CD4-positive, alpha-beta T cell treated with Interferon gamma for 1 hour (primary cell): ENCODE measurements at regions not wholly inside any gene's neighbourhood (a gene's known extent, or its start where the extent isn't known, plus 50 kb on each side); places are given as distances from the start of the nearest gene placed in this dataset.
A peak's percentile ranks its signal among the peaks of the same experiment; 100 is the strongest.

Experiments
- DNase-seq: peaks from one replicate; pipeline ENCODE4 v3.0.0-alpha.2; 2020

DNA sequence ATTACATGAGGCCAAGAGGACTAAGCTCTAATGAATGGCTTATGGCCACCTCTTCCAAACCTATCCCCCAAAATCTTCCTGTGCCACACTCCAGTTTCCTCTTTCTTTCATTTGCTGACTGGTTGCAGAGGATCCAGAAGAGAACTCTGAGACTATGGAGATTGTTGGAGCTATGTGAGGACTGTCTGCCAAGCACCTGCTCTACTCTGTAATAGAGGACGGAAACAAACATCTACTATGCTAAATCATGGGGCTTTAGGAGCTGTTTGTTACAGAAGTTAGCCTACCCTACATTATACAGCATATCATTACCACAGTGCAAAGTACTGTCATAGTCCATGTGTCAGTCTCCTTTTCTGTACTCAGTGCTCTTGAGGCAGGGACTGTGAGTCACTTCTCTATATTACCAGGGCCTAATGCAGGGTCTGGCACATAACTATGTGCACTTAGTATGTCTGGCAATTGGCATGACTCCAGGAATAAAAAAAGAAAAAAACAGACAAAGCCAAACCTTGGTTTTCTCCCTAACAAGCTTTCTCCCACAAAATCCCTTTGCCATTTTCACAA lies 95.1 kb downstream of the RPAP3 start:
- DNase-seq: no peak

DNA sequence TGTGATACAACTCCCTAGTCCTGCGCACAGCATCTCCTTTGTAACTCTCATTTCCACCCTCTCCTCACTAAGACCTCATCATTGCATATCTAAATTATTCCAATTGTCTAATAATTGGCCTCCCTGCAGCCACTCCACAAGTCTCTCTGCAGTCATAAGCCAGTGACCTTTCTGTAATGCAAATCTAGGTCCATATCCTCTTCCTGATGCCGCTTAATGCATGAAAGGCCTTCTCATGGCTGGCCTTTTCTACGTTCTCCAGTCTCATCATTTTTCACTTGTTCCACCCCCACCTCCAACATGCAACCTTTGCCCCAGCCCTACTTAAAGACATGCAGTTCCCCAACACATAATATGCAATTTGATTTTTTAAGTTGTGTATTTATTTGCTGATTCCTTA lies 96.0 kb downstream of the RPAP3 start:
- no peak for DNase-seq

DNA sequence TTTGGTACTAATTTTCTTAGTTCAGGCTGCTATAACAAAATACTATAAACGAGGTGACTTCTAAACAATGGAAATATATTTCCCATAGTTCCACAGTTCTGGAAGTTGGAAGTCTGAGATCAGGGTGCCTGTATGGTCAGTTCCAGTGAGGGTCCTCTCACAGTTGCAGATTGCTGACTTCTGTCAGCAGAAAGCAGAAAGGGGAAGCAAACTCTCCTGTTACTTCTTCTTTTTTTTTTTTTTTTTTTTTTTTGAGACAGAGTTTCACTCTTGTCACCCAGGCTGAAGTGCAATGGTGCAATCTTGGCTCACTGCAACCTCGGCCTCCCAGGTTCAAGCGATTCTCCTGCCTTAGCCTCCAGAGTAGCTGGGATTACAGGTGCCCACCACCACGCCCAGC lies 97.2 kb downstream of the RPAP3 start:
- DNase-seq: peak; percentile 2

DNA sequence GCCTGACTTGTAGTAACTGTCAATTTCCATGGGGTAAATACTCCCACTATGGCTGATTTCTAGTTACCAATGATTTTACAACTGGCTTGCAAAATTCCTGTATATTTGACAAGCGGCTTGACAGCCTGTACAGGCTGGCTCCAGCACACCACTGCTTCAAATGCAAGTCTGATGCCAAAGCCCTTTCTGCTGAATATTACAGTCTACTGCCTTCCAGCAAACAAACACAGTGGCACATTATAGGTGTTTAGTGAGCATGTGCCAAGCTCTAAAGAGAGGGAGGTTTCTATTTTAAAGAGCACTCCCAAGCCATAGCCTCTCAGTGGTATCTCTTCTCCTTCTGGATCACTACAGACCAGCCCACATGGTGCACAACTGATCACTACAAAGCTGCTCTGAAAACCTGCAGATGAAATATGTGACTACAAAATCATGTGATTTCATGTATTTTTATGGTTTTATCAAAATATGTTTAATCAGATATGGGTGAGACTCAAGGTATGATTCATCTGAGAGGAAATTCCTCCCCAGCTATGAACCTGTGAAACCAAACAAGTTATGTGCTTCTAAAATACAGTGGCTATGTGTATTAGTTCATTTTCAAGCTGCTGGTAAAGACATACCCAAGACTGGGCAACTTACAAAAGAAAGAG lies 101.5 kb downstream of the RPAP3 start:
- DNase-seq: no peak

DNA sequence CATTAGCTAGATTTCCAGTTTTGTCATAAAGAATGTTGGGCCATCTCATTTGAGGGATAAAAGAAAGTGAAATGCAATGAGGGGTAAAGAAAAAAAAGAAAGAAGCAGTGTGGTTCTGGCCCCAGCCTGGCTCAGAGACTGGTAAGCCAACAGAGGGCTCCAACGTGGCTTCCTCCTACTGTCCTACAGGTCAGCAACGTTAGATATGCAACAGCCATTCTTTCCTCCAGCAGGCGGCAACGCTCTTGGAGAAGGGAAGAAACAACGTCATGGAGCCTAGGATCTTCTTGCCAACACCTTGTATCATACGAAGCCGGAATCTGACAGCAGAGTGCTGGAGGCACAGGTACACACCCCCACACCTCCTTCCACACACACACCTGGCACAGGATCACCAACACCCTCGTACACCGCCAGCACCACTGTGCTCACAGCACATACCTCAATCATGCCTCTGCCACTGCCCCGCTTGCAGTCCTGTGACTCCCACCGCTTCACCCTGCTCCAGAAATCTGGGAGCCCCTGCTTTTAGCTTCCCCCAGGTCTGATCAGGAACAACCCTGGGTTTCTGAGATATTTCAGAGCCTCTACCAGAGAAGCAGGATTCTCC lies 102.8 kb downstream of the RPAP3 start:
- DNase-seq: no peak

DNA sequence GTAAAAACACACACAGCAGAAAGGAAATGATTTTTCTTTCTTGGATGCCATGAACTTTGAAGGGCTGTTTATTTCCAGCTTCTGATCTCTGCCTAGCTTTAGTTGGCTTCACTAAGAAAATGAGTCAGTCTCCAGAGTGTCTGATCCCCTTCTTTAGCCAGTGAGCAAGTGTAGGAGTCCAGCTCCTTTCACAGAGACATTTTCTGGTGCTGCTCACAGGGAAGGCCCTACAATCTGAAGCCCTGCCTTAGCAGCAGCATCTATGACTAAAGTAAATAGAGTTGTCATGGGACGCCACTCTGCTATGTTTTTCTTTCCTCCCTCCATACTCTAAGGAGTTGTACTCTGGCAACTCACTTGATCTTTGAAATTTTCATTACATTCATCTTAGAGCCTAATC lies 103.5 kb downstream of the RPAP3 start:
- no peak for DNase-seq

DNA sequence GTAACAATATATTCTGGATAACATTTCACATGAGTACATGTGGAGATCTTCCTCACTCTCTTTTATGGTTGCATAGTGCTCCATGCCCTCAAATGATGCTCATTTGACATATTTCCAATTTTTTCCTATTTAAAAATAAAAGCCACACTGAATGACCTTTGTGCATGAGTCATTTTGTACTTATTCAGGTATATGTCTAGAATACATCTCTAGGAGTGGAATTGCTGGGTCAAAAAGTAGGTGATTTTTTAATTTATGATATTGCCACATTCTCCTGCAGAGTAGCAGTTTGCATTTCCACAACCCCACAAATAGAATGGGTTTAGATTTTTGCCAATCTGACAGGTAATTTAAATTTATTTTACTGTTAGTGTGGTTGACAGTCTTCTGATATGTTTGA lies 104.8 kb downstream of the RPAP3 start:
- no peak for DNase-seq

DNA sequence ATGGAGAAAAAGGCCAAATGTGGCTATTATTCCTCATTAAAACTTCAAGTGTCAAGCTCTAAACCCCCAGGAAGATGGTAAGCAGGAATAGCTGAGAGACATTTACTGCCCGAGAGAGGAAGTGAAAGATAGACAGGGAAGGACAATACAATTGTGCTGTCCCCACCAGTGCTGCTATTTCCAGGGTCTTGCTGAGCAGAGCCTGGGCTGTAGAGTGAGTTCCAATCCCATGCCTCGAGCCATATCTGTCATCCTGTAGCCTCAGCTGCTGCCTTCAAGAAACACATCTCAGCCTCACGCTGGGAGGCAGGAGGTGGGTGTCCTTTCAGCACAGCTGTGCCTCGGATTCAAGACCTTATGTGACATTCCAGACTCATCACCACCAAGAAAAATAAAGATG lies 114.0 kb downstream of the RPAP3 start:
- DNase-seq: no peak

DNA sequence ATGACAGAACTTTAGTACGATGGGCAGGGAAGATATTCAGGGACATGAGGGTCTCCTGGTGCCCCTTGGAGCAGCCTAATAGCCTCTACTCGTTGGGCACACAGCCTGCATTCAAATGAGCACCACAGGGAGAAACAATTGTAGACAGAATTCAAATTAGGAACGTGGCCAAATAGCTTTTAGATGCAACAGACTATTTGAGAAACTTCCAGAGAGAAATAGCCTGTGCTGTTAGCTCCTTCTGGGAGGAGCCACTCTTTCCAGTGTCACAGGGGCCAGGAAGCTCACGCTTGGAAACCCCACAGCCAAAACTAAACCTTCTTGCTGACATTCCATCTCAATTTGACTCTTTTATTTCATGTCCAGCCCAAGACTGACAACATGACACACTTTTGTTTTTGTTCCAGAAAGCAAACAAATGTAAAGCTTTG lies 114.5 kb downstream of the RPAP3 start:
- DNase-seq: no peak

DNA sequence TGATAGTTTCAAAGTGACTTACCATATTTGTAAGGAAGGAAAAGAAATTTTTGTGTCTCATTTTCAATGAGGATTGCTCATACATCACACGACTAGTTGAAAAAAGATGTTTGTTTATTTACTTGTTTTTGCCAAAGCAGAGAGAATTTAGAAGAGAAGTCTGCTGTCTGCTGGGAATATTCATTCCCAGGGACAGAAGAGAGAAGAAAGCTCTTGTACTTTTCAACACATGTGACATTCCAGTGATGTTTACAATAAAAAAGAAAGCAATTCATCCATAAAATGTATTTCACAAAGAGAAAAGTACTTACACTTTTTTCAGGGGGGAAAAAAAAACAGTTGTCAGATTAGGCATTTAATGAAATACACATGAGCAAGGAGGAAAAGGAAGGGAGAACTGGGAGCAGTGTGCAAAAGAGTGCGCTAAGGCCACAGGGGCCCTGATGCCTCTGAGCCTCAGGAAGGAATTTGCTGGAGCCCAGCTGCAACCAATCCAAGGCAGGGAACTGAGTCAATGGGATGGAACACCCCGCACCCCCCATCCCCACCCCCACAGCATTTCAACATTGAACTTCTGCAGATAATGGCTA lies 115.0 kb downstream of the RPAP3 start:
- no peak for DNase-seq

DNA sequence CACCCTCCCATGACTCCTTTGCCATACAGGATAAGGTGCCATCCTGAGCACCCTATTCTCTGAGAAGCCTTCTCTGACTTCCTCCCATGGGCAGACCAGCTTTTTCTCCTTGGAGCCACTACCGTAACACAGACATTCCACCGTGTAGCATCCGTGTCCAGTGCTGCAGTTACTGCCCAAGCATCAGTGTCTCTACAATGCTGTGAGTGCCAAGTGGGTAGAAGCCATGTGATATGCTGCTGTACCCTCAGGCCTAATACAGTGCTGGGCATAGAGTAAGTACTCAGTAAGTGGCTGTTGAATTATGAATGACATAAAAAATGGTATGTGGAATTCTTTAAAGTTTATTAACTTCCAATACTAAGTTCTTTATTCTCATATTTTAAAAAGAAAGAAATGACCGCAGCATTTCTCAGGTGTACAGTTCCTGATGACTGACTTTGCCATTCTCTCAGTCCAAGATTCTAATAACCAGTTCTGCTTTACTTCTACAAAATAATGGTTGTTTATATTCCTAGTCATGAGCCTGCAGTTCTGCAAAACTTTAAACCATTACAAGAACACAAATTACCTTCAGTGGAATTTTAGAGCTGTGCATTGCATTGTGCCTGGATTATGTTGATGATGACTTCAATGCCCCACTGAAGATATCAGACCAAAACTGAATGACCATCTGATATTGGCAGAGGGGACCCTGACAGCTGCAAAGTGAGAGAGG lies 118.7 kb downstream of the RPAP3 start:
- DNase-seq: no peak

DNA sequence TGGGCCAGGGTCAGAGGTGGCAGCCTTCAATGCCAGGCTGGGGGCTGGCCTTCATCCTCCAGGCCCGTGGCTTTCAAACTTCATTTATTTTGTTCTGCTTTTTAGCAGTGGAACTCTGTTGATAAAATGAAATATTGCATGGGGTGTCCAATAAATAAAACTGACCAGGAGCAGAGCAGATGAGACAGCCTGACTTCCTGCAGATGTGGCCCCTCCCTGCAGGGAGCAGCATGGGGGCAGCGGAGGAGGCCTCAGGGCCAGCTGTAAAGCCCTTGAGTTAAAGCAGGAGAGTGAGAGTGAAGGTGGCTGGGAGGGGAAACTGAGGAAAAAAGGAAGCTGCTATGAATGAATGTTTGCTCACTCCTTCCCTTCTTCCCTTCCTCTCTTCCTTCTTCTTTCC lies 120.3 kb downstream of the RPAP3 start:
- DNase-seq: no peak

DNA sequence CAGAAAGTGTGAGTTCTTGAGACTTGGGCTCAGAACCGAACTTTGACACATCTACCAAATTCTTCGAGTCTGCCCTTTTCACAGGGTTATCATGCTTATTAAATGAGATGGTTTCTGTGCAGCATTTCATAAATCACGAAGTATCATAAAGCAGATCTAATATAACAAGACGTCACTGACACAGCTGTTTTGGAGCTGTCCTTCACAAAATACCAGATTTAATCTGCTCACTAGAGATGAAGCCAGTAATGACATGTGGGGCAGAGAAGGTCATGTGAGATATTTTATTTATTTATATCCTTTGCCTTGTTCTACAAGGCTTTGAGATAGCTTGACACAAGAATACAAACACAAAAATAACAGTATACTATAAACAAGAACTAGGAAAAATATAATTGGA lies 127.0 kb downstream of the RPAP3 start:
- DNase-seq: no peak

DNA sequence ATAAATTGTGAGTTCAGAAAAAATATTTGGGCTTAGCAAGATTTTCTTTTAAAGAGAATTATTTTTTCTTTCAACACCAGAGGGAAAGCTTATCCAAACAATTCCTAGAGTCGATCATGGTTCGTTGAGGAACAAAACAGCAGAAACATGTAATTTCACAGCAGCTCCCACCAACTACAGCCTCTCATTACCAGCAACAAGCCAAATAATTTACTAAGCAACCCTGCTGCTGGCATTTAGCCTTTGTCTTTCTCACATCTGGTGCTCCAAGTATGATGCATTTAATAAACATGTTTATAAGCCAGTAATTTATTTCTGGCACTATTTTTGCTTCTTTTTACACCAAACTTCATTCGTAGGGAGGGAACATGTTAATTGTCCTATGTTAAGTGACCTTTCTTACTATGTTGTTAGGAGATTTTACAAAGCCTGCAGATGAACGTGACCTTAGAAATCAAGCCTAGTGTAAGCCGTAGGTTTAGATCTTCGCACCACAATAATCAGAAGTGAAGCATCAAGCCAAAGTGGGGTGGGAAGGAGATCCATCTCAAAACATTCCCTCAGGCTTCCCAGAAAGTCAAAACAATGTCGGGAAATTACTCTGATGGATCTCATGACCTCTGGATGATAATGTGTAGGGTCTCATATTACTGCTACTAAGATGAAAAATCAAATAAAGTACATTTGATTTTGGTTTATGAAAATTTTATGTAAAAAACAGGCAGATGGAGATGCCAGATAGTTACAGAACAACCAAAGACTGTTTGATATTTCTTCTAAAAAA lies 128.4 kb downstream of the RPAP3 start:
- no peak for DNase-seq

DNA sequence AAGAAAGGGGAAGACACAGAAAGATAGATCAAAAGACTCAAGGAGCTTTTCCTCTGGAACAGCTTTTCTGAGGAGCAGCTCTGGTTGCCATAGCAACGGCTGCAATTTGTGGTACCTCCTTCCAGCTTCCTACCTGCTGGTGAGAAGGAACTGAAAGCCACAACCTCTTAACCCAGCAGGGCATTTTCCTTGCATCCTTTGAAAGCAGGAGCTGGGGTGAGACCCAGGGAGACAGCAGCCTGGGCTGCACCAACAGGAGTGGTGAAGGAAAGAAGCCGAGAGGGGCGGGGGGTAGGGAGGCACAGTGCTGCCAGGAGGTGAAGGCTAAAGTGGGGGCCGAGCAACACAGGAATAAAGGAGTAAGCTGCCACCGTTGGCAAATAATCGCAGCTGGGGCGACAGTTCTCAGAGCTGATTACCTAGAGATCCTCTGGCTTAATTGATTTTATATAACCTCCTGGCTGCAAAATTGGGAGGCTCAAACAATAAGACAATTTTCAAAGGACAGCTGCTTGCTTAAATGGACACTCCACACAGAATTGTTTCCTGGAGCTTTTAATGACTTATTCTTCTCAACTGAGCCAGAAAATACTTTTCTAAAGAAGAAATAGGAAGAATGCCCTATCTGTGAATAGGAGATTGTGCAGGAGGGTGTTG lies 129.4 kb downstream of the RPAP3 start:
- DNase-seq: no peak

DNA sequence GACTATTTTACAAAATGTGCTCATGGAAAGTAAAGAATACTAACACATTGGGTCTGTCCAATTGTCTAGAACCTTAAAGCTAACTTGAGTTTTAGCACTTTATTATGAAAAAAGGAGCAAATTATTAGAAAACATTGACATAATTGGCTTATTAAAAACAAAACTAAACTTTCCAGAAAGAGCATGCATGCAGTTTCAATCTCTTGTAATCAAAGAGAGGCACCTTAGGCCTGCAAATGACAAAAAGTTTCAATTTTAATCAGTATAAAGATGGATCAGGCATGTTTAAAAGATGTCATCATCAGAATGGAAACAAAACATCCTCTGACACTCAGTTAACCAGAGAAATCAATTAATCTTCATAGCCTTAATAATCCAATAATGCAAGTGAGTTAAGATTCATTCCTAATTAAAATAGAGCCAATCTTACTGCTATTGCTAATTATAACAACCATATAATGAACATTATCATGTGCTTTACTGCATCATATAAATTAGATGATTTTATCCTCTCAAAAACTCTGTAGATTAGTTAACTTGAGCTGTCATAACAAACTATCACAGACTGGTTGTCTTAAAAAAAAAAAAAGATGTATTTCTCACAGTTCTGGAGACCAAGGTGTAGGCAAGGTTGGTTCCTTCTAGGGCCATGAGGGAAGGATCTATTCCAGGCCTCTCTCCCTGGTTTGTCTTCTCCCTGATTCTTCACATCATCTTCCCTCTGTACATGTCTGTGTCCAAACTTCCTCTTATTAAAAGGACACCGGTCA lies 131.4 kb downstream of the RPAP3 start:
- DNase-seq: no peak

DNA sequence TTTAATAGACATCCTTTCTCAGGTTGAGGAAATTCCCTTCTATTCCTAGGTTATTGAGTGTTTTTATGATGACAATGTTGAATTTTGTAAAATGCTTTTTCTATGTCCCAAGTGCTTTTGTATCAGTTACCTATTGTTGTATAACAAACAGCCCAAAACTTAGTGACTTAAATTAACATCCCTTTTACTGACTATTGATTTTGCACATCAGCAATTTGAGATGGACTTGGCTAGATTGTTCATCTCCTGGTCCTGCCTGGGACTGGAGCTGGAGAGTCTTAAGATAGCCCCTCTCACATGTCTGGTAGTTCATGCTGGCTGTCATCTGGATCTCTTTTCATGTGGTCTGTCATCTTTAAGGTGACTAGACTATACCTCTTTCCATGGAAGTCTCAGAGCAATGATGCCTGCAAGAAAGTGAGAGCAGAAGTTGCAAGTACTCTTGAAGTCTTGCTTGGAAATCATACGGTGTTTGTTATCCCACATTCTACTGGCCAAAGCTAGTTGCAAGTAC lies 132.6 kb downstream of the RPAP3 start:
- no peak for DNase-seq

DNA sequence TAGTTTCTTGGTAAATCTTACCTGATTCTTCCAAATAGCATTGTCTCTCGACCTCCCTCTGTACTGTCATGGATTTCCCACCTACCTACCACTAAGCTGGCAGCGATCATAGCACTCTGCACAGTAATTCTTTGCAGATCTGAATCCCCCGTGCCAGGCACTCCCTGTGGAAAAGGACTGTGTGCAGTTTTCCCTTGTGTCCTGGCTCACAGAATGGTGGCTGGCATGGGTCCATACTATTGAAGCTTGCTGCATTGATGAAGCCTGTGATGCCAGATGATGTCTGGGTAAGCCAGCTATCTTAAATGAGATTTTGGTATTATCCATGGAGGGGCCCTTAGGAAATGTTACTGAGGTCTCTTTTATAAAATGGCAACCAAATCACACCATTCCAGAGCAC lies 135.7 kb downstream of the RPAP3 start:
- DNase-seq: no peak

DNA sequence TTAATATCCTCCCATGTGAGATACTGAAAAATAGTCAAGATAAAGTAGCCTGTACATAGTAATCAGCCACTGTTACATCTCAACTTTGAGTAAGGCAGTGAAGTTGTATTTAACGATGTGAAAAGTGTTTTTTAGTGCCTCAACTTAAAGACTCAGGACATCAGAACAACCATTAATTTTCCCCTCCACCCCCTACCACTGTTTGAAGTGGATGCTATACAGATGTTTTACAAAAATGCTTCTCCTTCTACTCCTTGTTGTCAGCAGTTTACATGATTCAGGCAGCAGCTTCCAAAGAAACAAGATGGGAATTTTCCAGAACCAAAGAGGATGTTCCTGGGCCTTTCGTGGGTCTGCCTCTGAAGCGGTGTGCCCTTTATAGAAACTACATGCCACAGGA lies 143.6 kb downstream of the RPAP3 start:
- no peak for DNase-seq

DNA sequence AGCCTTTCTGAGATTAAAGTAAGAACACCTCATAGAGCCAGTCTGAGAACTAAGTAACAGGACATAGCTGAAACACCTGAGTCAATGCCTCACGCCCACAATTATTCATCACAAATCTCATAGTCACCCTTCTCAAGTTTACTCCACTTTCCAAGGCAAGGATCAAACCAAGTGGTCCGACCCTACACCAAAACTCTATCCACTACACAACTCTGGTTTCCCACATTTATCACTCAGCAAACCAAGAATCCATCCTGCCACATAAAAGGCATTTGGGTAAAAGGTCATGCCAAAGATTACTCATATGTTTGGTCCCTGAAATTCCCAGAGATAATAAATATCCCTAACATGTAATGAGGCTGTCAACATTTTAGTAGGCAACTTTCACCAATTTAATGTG lies 144.1 kb downstream of the RPAP3 start:
- no peak for DNase-seq

DNA sequence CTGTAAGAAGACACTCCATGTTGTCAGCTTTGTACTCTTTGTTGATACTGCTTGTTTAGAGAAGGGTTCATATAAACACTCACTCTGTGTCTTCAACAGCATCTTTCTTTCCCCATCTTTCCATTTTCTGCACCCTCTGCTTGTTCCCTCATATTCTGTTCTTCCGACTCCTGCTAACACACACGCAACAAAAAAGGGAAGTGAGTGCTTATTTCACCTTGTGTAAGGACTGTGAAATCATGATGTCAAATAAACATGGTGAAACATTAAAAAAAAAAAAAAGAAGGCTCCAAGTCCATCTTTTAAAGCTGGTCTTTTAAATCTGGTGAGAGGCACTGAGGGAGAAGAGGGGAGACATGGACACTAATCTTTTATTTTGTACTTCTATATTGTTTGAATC lies 145.4 kb downstream of the RPAP3 start:
- no peak for DNase-seq
